ENCODE measurements at regions not wholly inside any gene's neighbourhood (a gene's known extent, or its start where the extent isn't known, plus 50 kb on each side); places are given as distances from the start of the nearest gene placed in this dataset.

DNA sequence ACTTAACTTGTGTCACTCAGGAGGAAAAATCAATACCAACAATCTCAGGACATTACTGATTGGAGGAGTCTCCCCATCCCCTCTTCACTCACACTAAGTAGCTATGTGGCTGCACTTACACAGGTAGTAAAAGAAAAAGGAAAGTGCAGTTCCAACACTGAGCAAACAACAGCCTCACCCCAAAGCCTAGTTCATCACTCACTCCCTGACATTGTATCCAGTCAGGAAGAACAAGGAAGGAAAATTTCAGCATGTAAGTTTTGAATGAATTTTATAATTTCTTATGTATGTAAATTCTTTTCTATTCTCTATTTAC lies 273.4 kb downstream of the IGSF11 start:
- TF ChIP-seq POLR2A (IDR thresholded peaks at IDR 0.05; ENCODE audit: low read length) (no peak), GATA1 (IDR thresholded peaks at IDR 0.05; ENCODE audit: low read depth, low read length) (no peak)
